Erythroblast (primary cell): ENCODE measurements at regions not wholly inside any gene's neighbourhood (a gene's known extent, or its start where the extent isn't known, plus 50 kb on each side); places are given as distances from the start of the nearest gene placed in this dataset.

Experiments
- DNase-seq, 2 experiments: peaks; one replicate each; lab custom pipeline; 2025; lab: John Stamatoyannopoulos, UW
- GATA1 ChIP-seq: IDR thresholded peaks from 2 replicates; pipeline ENCODE4 v1.6.1; 2011; ENCODE audit warnings: low read depth, mild to moderate bottlenecking, control low read depth, low read length, moderate library complexity
- POLR2A ChIP-seq: IDR thresholded peaks from 2 replicates; pipeline ENCODE4 v1.6.1; 2011; ENCODE audit warnings: mild to moderate bottlenecking, low read length

GRCh38 chr6:75546381-75546780 lies 52.8 kb upstream of the FILIP1 start:
- TF ChIP-seq GATA1 (no peak), POLR2A (no peak)

GRCh38 chr6:75550544-75551167 lies 51.0 kb upstream of the SENP6 start:
- no peak for DNase-seq
- TF ChIP-seq GATA1 (no peak), POLR2A (no peak)

More at GRCh38 chr6:75546381-75546780, 52.8 kb upstream of the FILIP1 start:
- peak in 1 of 2 experiments; percentile 21 for DNase-seq

- TF ChIP-seq GATA1 (no peak), POLR2A (no peak)
- no peak for DNase-seq
Observed at GRCh38 chr6:75551367-75551952, 50.2 kb upstream of the SENP6 start.
